GM13976 (cell line): ENCODE measurements at regions not wholly inside any gene's neighbourhood (a gene's known extent, or its start where the extent isn't known, plus 50 kb on each side); places are given as distances from the start of the nearest gene placed in this dataset.

Source experiments
- DNase-seq: peaks from one replicate; pipeline ENCODE4 v3.0.0; 2012; ENCODE audit warnings: low spot score
- CTCF ChIP-seq: IDR thresholded peaks from 2 replicates; pipeline ENCODE4 v1.5.1; 2012; ENCODE audit warnings: borderline replicate concordance, mild to moderate bottlenecking; ENCODE audit not compliant: insufficient read depth; ENCODE audit errors: extremely low read depth, missing control alignments, control extremely low read depth
- in situ Hi-C: fragments of 300-500 bp; cut with MboI; formaldehyde crosslinking; loops from one replicate; pipeline ENCODE4 v1.12.0; 2022; ENCODE audit warnings: low sequenced_read_pairs, mixed read lengths, inconsistent platforms; ENCODE audit not compliant: unreplicated experiment

- no peak for DNase-seq
- TF ChIP-seq CTCF, result no peak
- in situ Hi-C loops, result no loop called here
These were observed 625.6 kb upstream of the FAM241A start for GRCh38 chr4:111519683-111520082.

DNA sequence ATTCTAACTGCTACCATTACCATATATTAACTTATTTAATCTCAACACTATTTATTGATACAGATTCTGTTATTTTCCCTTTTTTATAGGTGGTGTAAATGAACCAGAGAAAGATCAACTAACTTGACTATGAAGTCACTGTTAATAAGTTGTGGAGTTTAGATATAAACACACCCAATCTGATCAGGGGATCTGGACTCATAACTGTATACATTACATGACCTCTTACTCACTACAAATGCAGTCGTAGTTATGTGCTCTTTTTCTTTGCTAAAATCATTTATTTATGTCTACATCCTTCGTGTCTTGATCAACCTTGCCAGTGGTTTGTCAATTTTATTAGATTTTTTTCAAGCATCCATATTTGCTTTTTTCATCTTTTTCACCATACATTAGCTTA lies 614.8 kb upstream of the FAM241A start:
- no peak for DNase-seq

DNA sequence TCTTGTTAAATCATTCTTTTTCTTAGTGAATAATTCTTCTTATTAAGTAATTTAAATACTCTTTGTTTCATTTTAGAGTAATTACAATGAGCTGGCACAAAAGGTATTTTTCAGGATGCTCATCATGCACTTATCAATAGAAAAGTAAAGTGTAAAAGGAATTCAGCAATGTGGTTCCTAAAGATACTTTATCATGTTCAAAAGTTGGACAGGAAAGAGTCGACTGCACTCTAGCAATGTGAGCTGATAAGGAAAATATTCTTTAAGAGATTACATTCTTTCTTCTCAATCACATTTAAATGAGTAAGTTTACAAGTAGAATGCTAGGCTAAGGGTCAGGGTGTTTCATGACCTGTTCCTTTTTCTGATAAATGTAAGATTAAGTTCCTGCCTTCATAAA lies 609.5 kb upstream of the FAM241A start:
- in situ Hi-C loops, result no loop called here
- TF ChIP-seq CTCF, result no peak
- no peak for DNase-seq

More for the DNA sequence above, 614.8 kb upstream of the FAM241A start:
- no peak for TF ChIP-seq CTCF
- in situ Hi-C loops, result no loop called here

GRCh38 chr4:111537165-111537564 lies 608.1 kb upstream of the FAM241A start:
- TF ChIP-seq CTCF, result no peak
- no peak for DNase-seq
- in situ Hi-C loops, result no loop called here

DNA sequence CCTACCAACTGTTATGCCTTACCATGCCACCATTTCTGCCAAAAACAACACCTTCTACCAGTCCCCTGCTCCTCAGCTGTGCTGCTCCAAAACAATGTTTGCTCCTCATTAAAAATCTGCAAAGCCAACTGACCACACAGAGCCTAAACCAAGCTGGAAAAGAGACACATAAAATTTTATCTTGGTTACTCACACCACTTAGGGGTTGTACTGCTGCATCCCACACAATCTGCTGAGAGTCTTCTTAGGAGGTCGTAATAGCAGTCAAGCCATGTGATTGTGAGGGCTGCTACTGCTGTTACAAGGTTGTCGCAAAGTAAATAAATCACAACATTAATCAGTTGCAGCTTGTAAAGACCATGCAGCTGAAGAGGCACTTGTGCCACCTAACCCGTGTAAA lies 607.4 kb upstream of the FAM241A start:
- TF ChIP-seq CTCF, result no peak
- in situ Hi-C loops, result no loop called here
- no peak for DNase-seq

DNA sequence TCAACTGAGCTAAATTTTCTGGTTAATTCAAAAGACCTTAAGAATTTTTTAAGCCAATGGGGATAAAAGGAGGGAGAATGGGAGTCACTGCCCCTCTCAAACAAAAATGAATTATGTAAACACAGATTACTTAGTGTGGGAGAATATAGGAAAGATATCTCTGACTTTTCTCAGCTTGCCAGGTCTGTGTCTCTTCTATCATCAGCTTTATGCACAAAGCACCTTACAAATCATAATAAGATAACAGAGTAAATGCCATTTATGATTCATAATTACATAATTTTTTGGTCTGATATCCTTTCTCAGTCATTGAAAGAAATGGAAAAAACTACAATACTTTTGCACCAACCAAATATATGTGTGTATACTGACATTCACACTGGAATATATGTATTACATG lies 604.6 kb upstream of the FAM241A start:
- no peak for DNase-seq
- no peak for TF ChIP-seq CTCF
- in situ Hi-C loops, result no loop called here

- no peak for DNase-seq
- TF ChIP-seq CTCF, result no peak
- in situ Hi-C loops, result no loop called here
These were observed 603.2 kb upstream of the FAM241A start for GRCh38 chr4:111542056-111542455.
